Renal cortex interstitium (tissue), 11 donors: ENCODE measurements at regions not wholly inside any gene's neighbourhood (a gene's known extent, or its start where the extent isn't known, plus 50 kb on each side); places are given as distances from the start of the nearest gene placed in this dataset.

Source experiments
- DNase-seq, 11 donors: peaks; one replicate each; pipeline ENCODE4 v3.0.0-alpha.2; 2013; ENCODE audit warnings: low read depth in 9 of 11, low spot score in 4 of 11; ENCODE audit errors: extremely low read depth in 1 of 11

- DNase-seq = no peak
These were observed 499.6 kb upstream of the JARID2 start for GRCh38 chr6:14746139-14746837.

DNA sequence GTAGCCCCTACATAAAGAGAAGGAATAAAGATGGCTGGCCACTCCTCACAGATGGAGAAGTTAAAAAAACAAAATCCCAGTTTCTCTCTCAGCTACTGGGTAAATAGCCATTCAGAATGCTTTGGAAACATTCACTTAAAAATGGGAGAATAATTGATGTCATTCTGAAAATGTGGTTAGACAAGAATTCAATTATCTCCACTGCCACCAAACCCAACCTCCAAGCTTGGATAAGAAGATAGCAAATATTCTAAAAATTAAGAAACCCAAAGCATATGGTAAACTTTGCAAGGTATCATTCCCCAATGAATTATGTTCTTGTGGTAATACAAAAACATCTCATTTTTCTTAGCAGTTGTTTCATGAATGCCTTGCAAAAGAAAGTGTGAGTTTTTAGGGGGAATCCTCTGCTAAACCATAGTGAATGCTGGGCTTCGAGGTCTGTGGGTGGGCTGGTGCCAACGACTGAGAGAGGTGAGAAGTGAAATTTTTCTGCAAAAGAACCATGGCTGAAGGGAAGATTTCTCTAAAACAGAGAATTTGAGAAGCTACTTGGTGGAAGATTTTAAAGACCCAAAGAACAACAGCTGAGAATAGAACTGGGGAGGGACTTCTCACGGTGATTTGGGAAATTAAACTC is 497.9 kb upstream of the JARID2 start:
- no peak for DNase-seq

DNA sequence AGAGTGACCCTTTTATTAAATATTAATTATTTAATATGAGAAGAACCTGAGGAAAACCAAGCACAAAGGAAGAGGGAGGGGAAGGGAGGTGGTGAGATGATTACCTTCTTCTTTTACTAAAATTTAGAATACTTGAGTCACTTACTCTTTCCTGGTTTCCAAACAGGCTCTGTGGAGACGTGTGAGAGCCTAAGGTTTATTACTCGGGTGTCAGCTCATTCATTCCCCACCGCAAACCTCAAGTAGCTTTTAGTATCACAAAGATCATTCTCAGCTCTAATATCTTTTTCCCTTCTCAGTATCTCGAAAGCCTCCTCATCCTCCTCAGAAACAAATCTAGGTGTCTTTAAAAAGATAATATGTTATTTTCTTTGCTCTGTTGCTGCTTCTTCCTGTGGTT is 497.2 kb upstream of the JARID2 start:
- no peak for DNase-seq

DNA sequence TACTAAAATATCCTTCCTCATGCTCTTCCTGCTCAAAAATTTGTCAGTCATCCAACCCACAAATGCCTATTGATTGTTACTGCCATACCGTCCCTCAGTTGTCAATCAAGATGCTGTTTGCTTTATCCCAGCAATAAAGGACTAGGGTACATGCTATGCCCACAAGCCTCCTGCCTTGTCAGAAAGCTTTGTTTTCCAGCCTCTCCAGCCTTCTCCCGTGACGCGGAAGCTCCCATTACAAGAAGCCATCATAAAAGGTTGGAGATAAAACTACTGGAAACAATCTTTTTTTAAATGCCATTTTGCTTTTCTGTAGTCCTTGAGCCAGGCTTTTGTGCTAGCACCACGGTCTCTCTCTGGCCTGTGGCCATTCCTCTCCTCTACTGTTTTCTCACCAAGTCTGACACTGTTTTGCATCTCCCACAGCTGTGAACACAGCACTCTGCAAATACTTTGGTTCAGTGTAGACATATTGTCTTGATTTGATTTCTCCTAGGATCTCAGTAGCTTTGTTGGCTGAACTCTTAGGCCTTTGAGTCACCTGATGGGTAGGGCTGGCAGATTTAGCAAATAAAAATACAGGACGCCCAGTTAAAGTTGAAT is 495.7 kb upstream of the JARID2 start:
- no peak for DNase-seq

DNA sequence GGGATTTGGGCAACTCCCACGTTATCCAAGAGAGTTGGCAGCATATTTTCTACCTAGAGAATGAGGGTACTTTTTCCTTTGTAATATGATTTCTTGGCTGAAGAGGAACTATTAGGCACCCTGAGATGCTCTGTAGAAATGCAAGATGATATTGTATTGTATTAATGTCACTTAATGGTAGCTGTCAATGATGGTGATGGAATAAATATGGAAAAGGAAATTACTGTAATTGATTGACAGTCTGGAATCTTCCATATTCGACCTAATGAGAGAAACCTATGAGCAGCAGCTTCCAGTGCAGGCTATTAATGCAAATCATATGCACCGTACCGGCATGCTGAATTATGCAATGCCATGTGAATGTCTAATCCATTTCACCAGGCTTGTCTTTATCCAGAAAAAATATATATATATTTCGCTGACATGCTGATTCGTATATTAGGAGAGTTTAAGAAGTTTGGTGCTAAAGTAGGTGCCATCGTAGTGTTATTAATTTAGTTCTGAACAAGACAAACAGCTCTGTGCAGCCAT is 494.2 kb upstream of the JARID2 start:
- no peak for DNase-seq

- no peak for DNase-seq
These were observed 490.9 kb upstream of the JARID2 start for GRCh38 chr6:14754751-14755513.

- no peak for DNase-seq
These were observed 489.5 kb upstream of the JARID2 start for GRCh38 chr6:14756340-14756739.

- no peak for DNase-seq
These were observed 488.9 kb upstream of the JARID2 start for GRCh38 chr6:14757014-14757413.

DNA sequence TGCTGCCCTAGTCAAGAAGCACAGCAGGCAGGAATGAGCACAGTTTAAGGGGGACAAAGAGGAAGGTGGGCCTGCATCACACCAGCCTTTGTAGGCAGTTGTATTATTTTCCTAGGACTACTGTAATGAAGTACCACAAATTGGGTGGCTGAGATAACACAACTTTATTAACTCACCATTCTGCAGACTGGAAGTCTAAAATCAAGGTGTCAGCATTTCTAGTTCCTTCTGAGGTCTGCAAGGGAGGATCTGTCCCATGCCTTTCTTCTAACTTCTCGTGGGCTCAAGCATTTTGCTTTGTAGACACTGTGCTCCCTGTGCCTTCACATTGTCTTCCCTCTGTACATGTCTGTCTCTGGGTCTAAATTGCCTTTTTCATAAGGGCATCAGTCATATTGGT is 488.5 kb upstream of the JARID2 start:
- DNase-seq = no peak

DNA sequence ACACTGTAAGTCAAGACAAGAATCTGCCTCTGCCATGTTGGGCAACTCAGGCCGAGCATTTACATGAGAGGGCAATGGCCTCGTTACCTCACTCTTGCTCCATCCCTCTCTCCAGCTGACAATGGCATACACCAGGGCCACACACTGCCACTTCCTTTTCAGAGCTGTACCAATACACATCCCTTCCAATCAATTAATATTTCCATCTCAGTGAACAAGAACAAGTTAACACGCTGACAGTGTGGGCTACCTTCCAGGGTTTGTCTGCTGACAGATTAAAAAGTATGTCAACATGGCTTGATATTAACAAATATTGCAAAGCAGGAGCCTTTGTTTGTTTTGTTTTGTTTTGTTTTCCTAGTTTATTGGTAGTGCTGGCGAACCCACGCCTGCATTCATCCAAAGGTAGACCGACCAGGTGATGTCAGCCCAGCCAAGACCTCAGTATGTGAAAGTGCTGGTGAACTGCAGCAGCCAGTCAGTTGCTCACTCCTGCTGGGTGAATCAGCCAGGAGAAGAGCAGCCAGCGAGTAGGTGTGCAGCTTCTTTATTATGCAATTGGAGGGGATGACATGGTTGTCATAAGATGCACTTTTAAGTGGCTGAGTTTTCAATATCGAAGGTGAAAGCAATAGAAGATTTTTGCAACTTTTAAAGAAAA is 487.3 kb upstream of the JARID2 start:
- no peak for DNase-seq

- DNase-seq = no peak
These were observed 485.7 kb upstream of the JARID2 start for GRCh38 chr6:14759976-14760672.

- no peak for DNase-seq
These were observed 483.8 kb upstream of the JARID2 start for GRCh38 chr6:14762077-14762476.

DNA sequence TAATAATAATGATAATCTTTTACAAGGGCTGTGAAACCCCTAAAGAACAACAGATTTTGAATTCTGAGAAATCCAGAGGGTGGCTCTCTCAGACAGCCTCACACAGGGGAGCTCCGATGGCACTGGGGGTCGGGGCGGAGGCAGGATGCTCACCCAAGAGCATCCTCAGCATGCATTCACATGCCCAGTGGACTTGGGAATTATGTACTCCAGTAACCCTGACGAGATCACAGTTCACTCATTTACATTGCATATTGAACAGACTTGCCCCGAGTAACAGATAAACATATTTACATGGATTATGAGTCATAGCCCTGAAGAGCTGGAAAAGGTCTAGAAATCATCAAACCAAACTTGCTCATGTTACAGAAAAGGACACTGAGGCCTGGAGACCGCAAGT is 482.7 kb upstream of the JARID2 start:
- DNase-seq = no peak

GRCh38 chr6:14763616-14764015 is 482.3 kb upstream of the JARID2 start:
- no peak for DNase-seq

- no peak for DNase-seq
These were observed 480.8 kb upstream of the JARID2 start for GRCh38 chr6:14765106-14765505.

GRCh38 chr6:14765721-14766390 is 480.0 kb upstream of the JARID2 start:
- DNase-seq = no peak

DNA sequence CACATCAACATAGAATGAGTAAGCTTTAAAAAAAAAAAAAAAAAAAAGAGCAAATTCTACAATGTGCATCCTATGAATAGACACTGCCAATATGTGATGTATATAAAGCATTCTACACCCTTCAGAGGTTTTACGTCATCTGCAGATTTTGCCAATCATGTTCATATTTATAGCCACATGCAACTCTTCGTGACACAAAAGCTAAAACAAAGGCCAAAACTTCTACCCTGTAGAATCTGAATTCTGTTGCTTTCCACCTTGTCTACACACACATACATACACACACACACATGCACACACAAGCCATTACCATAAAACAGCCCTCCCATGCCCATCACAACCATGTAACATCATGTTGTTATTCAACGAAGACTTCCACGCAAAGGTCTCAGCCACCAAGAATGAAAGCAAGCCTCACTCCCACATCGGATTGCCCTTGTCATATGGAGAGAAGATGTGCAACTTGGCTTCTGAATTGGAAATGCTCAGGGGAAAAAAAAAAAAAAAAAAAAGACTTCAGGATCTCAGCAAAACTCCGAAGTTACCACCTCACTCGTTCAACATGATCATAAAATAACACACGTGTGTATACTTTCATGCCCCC is 479.4 kb upstream of the JARID2 start:
- no peak for DNase-seq

GRCh38 chr6:14767226-14767625 is 478.6 kb upstream of the JARID2 start:
- DNase-seq = peak in 2 of 11 donors; percentile 21 to 26
